Stimulated activated CD4-positive, alpha-beta T cell treated with anti-CD3 and anti-CD28 coated beads, TNF-alpha, amount 100 ng/mL, for 24 hours (primary cell): ENCODE measurements at regions not wholly inside any gene's neighbourhood (a gene's known extent, or its start where the extent isn't known, plus 50 kb on each side); places are given as distances from the start of the nearest gene placed in this dataset.
"Not testable (repeated sequence)": the region's sequence is repeated elsewhere in the genome, so short reads cannot be mapped to it uniquely, and the experiment has no call there.

Experiments used
- DNase-seq, 3 experiments: peaks; one replicate each; pipeline ENCODE4 v3.0.0-alpha.2; 2020; ENCODE audit warnings: low read depth in 3 of 3

DNA sequence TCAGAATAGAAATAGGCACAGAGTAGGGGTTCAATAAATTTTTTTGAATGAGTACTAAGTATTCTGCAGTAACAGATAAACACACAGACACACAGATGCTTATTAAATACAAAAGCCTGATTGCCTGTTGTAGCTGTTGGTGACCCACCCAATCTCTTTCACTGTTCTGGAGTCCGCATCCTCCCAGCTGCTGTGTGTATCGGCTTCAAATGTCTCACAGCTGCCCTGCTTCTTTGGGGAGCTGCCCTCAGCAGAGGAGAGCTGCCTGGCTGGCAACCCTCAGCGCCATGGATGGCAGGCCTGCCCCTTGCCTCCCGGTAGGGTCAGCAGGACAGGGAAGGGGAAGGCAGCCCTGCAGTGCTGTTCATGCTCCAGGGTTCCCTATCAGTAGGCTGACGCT lies 50.5 kb upstream of the PRNP start:
- DNase-seq, result no peak

DNA sequence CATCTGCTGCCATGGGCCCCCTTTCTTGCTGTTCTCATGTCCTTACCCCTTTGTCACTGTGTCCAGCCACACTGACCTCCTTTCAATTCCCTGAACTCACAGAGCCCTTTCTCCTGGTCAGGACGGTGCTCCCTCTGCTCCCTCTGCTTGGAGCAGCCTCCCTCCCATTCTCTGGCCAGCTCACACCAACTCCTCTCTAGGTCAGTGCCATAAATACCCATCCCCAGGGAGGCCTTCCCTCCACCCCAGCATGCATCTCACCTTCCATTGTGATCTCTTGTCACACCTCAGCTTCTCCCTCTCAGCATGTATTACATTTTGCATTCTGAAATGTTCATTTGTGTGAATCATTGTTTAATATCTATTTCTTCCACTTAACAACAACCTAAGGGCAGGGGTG lies 50.9 kb upstream of the PRNP start:
- DNase-seq, result no peak

DNA sequence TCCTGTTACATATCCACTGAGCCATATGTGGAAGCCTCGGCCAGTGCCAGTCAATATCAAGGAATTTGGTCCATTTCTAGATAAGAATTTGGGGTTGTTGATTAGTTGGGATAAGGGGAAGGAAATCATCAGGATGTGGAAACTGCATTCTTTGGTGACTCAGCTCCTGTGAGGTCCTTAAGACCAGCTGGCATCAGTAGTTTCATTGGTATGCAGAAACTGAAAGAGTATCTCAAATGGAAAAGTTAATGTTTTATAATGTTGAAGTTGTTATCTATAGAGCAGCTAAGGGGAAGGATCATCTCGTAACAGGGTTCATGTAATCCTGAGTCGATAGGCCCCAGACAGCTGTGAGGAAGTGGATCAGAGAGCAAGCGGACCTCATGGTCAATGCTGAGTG lies 52.5 kb upstream of the PRNP start:
- no peak for DNase-seq

- no peak for DNase-seq
These were observed 52.9 kb upstream of the PRNP start for GRCh38 chr20:4633379-4633778.

- no peak for DNase-seq
These were observed 53.4 kb upstream of the PRNP start for GRCh38 chr20:4632876-4633275.

- no peak for DNase-seq
These were observed 60.0 kb upstream of the PRNP start for GRCh38 chr20:4626228-4626627.

DNA sequence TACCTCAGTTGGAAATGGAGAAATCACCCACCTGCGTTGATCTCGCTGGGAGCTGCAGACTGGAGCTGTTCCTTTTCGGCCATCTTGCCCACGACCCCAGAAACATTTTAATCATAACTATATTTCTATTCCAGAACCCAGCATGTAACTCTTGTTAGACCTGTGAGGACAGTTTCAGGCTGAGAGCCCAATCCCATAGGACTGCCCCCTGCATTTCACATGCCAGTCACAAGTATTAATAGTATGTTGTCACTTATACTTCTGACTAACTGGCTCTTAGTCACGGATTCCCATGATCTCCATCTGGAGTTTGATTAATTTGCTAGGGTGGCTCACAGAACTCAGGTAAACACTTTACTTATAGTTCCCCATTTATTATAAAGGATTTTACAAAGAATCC lies 60.6 kb upstream of the PRNP start:
- no peak for DNase-seq

DNA sequence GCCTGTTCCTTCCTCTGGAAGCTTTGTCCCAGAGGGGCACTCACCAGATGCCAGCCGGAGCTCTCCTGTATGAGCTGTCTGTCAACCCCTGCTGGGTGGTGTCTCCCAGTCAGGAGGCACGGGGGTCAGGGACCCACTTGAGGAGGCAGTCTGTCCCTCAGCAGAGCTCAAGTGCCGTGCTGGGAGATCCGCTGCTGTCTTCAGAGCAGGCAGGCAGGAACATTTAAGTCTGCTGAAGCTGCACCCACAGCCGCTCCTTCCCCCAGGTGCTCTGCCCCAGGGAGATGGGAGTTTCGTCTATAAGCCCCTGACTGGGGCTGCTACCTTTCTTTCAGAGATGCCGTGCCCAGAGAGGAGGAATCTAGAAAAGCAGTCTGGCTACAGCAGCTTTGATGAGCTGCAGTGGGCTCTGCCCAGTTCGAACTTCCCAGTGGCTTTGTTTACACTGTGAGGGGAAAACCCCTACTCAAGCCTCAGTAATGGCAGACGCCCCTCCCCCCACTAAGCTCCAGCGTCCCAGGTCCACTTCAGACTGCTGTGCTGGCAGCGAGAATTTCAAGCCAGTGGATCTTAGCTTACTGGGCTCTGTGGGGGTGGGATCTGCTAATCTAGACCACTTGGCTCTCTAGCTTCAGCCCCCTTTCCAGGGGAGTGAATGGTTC lies 61.5 kb upstream of the PRNP start:
- not testable (repeated sequence) for DNase-seq

GRCh38 chr20:4619144-4619543 lies 67.1 kb upstream of the PRNP start:
- DNase-seq, result not testable (repeated sequence)

DNA sequence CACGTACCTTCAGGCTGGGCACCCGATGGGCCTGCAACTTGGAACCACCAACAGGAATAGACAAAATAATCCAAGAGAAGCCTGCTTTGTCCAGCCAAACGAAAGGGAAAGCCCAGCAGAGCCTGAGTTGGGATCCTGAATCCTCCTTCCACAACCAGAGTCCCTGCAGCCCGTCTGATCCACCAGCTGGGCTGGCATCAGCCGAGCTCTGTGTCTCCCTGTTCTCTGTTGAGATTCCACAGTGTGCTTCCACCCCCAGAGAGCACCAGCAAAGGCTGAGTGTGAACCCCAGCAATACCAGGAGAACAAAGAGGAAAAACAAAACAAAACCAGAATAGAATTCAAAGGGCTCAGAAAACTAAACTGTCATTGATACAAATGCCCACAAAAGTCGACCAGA lies 68.8 kb upstream of the PRNP start:
- DNase-seq, result no peak

DNA sequence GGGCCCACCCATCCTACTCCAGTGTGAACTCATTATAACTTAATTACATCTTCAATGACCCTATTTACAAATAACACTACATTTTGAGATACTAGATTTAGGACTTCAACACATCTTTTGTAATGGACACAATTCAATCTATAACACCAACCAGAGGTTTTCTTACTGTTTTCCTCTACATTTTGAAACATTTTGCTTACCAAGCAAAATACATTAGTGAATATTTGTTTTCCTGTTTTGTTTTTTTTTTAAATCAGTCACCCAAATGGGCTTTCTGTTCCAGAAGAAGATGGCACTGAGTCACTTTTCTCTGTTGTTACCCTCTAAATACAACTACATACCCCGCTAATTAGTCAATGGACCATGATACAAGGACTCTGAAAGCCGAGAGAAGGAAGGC lies 69.2 kb upstream of the PRNP start:
- no peak for DNase-seq

DNA sequence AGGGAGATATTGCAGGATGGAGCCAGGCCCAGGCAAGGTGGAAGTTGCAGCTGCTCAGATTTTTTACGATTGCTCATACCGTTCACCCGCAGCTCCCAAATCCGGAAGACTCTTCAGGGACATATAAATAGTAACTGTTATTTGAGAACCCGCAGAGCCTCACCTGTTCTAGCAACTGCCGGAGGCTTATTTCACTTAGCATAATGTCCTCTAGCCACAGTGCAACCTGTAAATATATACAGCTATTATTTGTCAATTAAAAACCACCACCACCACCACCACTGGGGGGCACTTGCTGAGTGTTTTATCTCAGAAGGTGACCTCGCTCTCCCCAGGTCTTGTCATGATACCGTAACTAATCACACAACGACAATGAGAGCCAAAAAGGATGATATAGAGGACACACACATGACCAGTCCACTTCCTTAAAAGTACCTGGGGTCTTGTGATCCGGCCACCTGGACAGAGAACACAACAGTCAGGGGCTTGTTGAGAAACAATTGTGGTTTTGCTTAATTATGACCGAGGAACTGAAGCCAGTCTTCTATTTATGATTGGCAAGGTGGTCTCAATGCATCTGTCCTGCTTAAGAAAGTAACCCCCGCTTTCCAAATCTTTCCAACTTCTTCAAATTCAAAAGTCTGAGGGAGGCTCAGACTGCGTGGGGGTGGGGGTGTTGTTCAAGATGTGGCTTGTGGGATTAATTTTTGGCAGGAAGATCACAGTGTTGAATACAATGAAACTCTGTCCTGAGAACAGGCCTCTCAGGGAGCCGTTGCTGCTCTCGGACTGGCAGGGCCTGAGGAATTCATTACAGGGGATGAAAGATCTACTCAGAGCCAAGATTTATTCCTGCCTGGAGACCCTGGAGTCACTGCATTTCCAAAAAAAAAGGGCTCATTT lies 72.3 kb upstream of the PRNP start:
- peak; percentile 20 to 54 (median 44) for DNase-seq

DNA sequence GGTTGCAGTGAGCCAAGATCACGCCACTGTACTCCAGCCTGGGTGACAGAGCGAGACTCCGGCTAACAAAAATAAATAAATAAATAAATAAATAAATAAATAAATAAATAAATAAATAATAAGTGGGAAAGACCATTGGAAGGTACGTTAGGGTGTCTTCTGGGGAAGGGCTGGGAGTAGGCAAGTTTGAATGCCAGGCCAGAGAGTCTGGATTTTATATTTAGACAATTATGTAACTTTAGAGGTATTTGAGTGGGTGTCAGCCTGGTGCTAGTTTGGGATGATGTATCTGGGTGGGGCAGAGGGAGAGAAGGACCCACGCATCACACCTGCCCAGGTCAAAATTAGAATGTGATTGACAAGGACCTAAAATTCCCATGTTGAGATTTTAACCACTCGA lies 73.1 kb upstream of the PRNP start:
- DNase-seq, result no peak

DNA sequence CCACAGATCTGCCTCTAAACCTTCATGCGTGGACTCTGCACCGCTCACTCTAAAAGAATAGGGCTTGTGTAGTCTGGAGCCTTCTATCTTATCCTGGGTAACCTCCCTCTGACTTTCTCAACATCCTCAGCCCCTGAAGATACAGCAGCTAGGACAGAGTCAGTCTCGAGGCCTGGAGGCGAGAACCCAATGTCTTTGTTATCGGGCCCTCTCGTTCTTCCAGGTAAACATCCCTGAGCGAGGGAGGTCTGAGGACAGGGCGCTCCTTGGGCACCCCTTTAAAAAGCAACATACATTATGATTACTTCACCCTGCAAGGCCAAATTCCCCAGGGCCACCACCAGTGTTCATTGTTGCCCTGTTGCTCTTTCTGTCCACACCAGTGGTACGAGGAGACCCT lies 75.4 kb upstream of the PRNP start:
- DNase-seq, result no peak

GRCh38 chr20:4609511-4609910 lies 76.7 kb upstream of the PRNP start:
- DNase-seq, result no peak

- no peak for DNase-seq
These were observed 77.4 kb upstream of the PRNP start for GRCh38 chr20:4608861-4609260.

- peak; percentile 21 to 43 (median 21) for DNase-seq
These were observed 79.0 kb upstream of the PRNP start for GRCh38 chr20:4607287-4607713.

DNA sequence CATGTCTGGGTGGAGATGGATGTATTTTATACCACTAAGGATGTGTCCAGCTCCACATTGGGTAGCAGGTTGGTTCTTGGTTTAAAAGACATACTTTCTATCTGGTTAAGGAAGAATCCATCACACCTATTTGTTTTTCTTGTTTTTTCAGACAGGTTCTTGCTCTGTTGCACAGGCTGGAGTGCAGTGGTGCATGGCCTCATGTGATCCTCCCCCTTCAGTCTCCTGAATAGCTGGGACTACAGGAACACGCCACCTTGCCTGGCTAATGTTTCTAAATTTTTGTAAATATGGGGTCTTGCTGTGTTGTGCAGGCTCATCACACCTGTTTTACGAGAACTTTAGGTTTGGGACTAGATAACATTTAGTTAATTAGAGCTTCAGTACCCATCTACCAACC lies 80.2 kb upstream of the PRNP start:
- DNase-seq, result no peak

GRCh38 chr20:4605166-4605565 lies 81.1 kb upstream of the PRNP start:
- DNase-seq, result no peak

GRCh38 chr20:4604580-4604979 lies 81.7 kb upstream of the PRNP start:
- no peak for DNase-seq

DNA sequence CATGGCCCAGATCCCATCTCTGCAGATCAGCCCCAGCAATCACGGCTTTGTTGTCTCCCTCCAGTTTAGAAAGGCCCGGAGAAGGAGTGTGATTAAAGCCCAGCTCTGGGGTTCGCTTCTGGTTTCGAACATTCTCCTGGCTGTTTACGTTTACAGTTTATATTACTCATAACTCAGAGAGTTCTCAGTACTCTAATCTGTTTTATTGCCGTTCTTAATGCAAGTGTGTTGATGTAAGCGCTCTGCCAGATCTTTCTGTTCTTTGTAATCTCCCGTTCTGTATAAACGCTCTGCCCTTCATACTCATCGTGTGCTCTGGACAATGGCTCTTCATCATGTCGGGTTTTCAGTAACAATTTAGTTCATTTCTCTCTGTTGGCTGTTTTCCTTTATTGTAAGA lies 82.5 kb upstream of the PRNP start:
- DNase-seq, result no peak

DNA sequence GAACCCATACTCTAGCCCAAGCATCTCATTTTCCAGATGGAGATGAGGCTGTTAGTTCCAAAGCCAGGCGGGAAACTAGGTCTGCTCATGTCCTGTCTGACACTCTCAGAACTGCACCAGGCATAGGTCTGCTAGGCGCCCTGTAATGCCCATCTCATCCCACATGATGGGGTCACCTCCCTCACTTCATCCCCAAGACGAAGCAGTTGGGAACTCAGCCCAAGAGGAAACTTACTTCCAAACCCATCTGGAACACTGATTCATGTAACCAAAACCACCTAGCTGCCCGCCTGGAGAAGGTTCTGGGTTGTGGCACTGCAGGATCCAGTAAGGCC lies 84.0 kb upstream of the PRNP start:
- DNase-seq, result no peak

- DNase-seq, result no peak
These were observed 84.5 kb upstream of the PRNP start for GRCh38 chr20:4601630-4602296.
